Muscle of arm (tissue), 1 donor: ENCODE measurements at regions not wholly inside any gene's neighbourhood (a gene's known extent, or its start where the extent isn't known, plus 50 kb on each side); places are given as distances from the start of the nearest gene placed in this dataset.

Experiments used
- DNase-seq: peaks from one replicate; pipeline ENCODE4 v3.0.0-alpha.2; 2013

GRCh38 chr7:130929896-130930659 is 196.1 kb upstream of the KLF14 start:
- no peak for DNase-seq

DNA sequence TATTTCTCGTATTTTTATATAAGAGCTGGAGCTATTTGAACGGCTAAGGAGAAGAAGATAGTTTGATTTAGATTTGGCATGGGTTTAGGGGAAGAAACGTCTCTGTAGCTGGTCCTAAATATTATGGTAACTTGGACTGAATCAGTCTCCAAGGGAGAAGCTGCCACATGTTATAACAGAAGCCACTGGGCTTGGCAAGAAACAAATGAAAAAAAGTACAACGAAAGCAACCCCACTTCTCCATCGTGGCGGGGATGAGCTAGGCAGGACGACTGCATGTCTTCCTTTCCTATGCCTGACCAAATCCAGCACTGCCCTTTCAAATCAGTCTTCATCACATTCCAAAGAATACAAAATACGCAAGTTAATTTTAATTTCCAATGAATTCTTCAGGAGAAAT is 196.7 kb upstream of the KLF14 start:
- no peak for DNase-seq

DNA sequence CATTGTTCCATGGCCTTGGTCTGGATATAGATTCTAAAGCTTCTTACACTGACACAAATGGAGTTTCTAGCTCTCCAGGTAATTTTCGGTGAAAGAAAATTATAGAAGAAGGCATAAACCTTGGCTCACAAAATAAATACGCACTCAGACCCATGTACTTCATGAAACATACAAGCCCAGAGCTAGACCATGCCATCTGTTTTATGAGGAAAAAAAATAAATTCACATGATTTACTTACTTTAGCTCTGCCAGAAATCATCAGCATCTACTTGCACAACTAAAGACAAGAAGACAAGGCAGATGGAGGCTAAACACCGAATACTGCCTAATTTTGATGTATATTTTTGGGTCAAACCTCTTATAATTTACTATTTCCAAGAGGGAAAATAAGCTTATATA is 197.4 kb upstream of the KLF14 start:
- DNase-seq: no peak

- no peak for DNase-seq
Measured at GRCh38 chr7:130932088-130932487, 198.1 kb upstream of the KLF14 start.

DNA sequence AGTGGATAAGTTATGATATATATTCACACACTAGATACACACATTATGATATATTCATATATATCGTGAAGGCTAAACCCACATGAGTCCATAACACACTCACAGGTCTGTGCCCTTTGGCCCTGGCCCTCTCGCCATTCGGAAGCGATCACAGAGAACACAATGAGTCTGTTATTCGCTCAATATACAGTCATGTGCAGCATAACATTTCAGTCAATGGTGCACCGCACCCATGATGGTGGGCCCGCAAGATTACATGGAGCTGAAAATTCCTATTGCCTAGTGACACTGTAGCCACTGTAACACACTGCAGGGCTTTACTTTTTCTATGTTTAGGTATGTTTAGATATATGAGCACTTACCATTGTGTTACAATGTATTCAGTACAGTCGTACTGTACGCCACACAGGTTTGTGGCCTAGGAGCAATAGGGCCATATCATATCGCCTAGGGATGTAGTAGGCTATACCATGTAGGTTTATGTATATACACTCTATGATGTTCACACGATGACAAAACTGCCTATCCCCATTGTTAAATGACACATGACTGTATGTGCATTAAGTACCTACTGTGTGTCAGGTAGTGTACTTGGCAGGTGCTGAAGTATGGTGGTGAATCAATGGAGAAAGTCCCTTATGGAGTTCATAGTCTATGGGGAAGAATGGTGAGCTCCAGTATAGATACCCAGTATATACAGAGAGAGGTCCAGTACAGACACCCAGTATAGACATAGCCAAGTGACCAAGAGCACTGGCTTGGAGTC is 198.8 kb upstream of the KLF14 start:
- DNase-seq: no peak

- DNase-seq: no peak
Measured at GRCh38 chr7:130933919-130934318, 199.9 kb upstream of the KLF14 start.

DNA sequence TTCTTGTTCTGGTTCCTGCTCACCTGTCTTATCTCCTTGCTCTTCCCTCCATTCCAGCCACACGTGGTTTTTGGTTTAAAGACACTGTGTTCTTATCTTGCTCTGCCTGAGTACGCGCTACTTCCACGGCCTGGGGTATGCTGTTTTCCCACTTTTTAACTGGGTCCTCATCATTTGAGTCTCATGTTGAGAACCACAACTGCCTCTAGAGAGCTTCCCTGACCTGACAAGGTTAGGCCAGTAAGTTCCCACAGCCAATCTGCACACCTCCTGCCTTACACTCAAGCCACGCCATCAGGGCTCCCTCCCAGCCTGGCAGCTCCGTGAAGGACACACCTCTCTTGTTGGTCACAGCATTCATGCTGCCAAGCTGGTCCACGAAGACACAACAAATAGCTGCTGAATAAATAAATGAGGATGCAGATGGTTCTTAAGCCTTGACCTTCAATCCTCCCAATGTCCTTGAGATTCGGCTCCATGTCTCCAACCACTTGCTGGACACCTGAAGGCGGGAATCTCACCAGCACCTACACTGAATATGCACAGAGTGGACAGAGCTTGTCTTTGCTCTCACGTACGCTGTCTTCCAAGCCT is 201.7 kb upstream of the KLF14 start:
- DNase-seq: no peak

DNA sequence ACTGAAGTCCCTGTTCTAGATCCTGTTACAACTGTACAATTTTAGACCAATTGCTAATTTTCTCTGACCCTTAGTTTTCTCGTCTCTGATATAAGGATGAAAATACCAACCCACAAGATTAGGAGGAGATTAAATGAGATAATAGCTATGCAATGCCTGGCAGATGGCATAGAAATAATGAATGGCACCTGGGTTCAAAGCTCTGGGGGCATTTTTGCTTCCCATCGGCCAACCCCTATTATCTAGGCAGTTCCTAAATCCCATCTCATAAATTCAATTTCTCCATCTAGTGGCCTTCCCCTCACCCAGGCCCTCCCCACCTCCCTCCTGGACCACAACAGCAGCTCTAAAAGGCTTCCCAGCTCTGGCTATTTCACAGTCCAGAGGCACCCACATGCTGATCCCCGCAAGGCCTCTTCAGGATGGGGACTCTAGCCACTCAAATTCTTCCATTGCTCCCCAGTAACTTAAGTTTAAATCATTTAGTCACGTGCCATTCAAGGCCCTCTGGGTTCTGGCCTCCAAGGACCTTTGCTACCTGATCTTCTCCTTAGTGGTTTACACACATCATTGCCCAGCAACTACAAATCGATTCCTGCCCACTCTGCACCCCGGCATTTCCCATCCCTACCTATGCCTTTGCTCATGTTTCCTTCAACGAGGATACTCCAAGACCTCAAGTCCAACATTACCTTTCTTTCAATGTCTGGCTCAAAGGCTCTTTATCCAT is 202.4 kb upstream of the KLF14 start:
- no peak for DNase-seq

DNA sequence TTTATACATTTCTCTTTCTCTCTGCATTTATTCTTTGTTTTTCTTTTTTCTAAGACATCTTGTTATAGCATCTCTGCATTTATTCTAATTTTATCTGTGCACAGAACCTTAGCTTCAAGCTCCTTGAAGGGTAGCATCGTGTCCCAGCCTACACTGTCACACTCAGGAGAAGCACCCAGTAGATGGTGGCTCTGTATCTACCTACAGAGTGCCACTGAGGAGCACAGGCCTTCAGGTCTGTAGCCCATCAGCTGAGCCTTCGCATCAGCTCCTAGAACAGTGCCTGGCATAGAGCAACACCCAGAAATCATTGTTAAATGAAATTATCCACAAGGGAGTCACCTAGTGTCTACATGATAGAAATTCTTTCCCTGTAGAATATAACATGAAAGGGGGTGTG is 203.0 kb upstream of the KLF14 start:
- DNase-seq: no peak

GRCh38 chr7:130937830-130938229 is 203.8 kb upstream of the KLF14 start:
- no peak for DNase-seq

- DNase-seq: no peak
Measured at GRCh38 chr7:130938661-130939060, 204.7 kb upstream of the KLF14 start.

DNA sequence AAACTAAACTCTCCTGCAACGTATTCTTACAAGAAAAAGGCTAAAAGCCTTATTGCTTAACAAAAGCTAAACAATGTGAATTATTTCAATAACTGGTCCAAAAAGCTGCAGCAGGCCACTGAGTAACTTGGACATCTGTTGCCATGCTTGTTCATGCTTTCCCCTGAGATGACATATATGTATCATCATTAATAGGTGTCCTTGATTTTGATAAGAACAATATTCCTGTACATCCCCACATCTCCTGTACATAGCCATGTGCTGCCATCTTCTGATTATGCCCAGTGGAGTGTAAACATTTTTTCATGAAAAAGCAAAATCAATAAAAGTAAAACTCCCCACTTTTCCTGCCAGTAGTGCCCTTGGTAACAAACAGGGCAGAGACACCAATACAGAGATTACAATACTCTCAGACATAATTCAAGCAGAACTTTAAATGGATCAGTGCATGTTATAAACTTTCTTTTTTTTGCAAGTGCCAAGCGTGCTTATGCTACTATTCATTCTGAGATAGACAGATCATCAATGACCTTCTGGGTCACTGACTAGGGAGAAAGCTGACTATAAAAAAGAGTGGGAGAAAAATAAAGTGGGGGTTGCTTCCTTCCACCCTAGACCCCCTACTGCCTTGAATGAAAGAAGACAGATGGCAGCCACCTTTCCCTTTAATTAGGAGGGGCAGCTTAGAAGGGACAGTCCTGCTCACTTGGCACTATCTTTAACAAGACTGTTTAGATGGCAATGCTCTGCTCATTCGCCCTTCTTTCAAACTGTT is 205.5 kb upstream of the KLF14 start:
- DNase-seq: no peak

- no peak for DNase-seq
Measured at GRCh38 chr7:130940326-130940725, 206.3 kb upstream of the KLF14 start.

GRCh38 chr7:130940907-130941306 is 206.9 kb upstream of the KLF14 start:
- DNase-seq: no peak

- peak; percentile 52 for DNase-seq
Measured at GRCh38 chr7:130941322-130942210, 207.6 kb upstream of the KLF14 start.

GRCh38 chr7:130942211-130942964 is 208.4 kb upstream of the KLF14 start:
- DNase-seq: no peak

GRCh38 chr7:130943336-130943901 is 209.4 kb upstream of the KLF14 start:
- DNase-seq: no peak

DNA sequence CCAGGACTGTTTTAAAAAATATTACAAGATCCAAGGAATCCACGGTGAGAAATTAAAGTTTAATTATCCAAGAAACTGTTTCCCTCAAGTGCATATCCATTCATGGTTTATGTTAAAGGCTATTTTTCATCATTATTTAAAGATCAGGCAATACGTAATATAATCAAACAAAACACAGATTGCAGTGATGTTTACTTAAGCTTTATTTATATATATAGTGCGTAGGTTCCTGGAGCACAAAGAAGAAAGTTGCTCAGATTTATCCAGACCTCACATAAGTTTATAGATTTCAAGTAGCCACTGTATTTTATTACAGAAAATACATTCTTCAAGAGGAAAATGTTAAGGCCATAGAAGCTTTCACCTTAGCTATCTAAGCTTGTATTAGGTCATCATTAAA is 210.0 kb upstream of the KLF14 start:
- DNase-seq: no peak

GRCh38 chr7:130944997-130945396 is 211.0 kb upstream of the KLF14 start:
- DNase-seq: no peak
